SK-N-SH treated with all-trans-retinoic acid at 6 μM for 48 hours (cell line): ENCODE measurements at regions not wholly inside any gene's neighbourhood (a gene's known extent, or its start where the extent isn't known, plus 50 kb on each side); places are given as distances from the start of the nearest gene placed in this dataset.

Experiments
- ATAC-seq: fragments of 200-7000 bp; cut with Tn5 transposase; 3 replicates; pipeline ENCODE4 v1.9.1; 2020; ENCODE audit warnings: mild to moderate bottlenecking, moderate library complexity
- ARNTL ChIP-seq: fragments of 450-650 bp; formaldehyde crosslinking; IDR thresholded peaks from 2 replicates; pipeline ENCODE4 v1.5.0; 2020; ENCODE audit warnings: low read depth, mild to moderate bottlenecking, moderate library complexity, borderline replicate concordance
- BACH2 ChIP-seq: fragments of 250-450 bp; sonication (Bioruptor Pico); IDR thresholded peaks from 2 replicates; pipeline ENCODE4 v1.9.0; 2021; ENCODE audit warnings: mild to moderate bottlenecking, borderline replicate concordance
- ESRRG ChIP-seq: fragments of 250-450 bp; sonication (Bioruptor Pico); IDR thresholded peaks from 2 replicates; pipeline ENCODE4 v1.6.1; 2021; ENCODE audit warnings: mild to moderate bottlenecking
- GLIS3 ChIP-seq: fragments of 250-450 bp; sonication (Bioruptor Pico); IDR thresholded peaks from 2 replicates; pipeline ENCODE4 v1.5.0; 2020; ENCODE audit warnings: mild to moderate bottlenecking, moderate library complexity
- ISL1 ChIP-seq: fragments of 250-450 bp; sonication (Bioruptor Pico); IDR thresholded peaks from 2 replicates; pipeline ENCODE4 v2.1.2; 2022; ENCODE audit warnings: mild to moderate bottlenecking, moderate library complexity
- OSR1 ChIP-seq: fragments of 250-450 bp; sonication (Bioruptor Pico); IDR thresholded peaks from 2 replicates; pipeline ENCODE4 v1.8.0; 2022; ENCODE audit warnings: moderate library complexity, mild to moderate bottlenecking, inconsistent platforms
- PATZ1 ChIP-seq: fragments of 250-450 bp; sonication (Bioruptor Pico); IDR thresholded peaks from 2 replicates; pipeline ENCODE4 v1.8.0; 2020; ENCODE audit warnings: mild to moderate bottlenecking, moderate library complexity, borderline replicate concordance
- POU6F1 ChIP-seq: fragments of 250-450 bp; sonication (Bioruptor Pico); IDR thresholded peaks from 2 replicates; pipeline ENCODE4 v1.8.0; 2021; ENCODE audit warnings: low read depth, mild to moderate bottlenecking, moderate library complexity, borderline replicate concordance
- PPARA ChIP-seq: fragments of 250-450 bp; sonication (Bioruptor Pico); IDR thresholded peaks from 2 replicates; pipeline ENCODE4 v1.5.0; 2020; ENCODE audit warnings: mild to moderate bottlenecking, borderline replicate concordance
- RARB ChIP-seq: fragments of 250-450 bp; sonication (Bioruptor Pico); IDR thresholded peaks from 2 replicates; pipeline ENCODE4 v1.8.0; 2021; ENCODE audit warnings: mild to moderate bottlenecking, moderate library complexity
- SNAI2 ChIP-seq: fragments of 250-450 bp; sonication (Bioruptor Pico); IDR thresholded peaks from 2 replicates; pipeline ENCODE4 v1.5.0; 2020; ENCODE audit warnings: mild to moderate bottlenecking, moderate library complexity
- TCF4 ChIP-seq: fragments of 250-450 bp; sonication (Bioruptor Pico); IDR thresholded peaks from 2 replicates; pipeline ENCODE4 v1.8.0; 2021; ENCODE audit warnings: mild to moderate bottlenecking, moderate library complexity, borderline replicate concordance
- TOX ChIP-seq: fragments of 250-450 bp; sonication (Bioruptor Pico); IDR thresholded peaks from 2 replicates; pipeline ENCODE4 v1.8.0; 2021; ENCODE audit warnings: mild to moderate bottlenecking, moderate library complexity, borderline replicate concordance
- TSHZ2 ChIP-seq: fragments of 250-450 bp; sonication (Bioruptor Pico); IDR thresholded peaks from 2 replicates; pipeline ENCODE4 v1.5.0; 2020; ENCODE audit warnings: mild to moderate bottlenecking, moderate library complexity
- ZFP3 ChIP-seq: fragments of 250-450 bp; sonication (Bioruptor Pico); IDR thresholded peaks from 2 replicates; pipeline ENCODE4 v1.5.0; 2020; ENCODE audit warnings: mild to moderate bottlenecking, moderate library complexity
- ZFP30 ChIP-seq: fragments of 450-650 bp; formaldehyde crosslinking; IDR thresholded peaks from 2 replicates; pipeline ENCODE4 v1.5.0; 2022; ENCODE audit warnings: mild to moderate bottlenecking, moderate library complexity
- ZNF565 ChIP-seq: fragments of 450-650 bp; formaldehyde crosslinking; conservative IDR thresholded peaks from 2 replicates; pipeline ENCODE4 v1.5.0; 2020; ENCODE audit warnings: low read depth, mild to moderate bottlenecking, moderate library complexity
- ZNF70 ChIP-seq: fragments of 450-650 bp; formaldehyde crosslinking; IDR thresholded peaks from 2 replicates; pipeline ENCODE4 v1.5.0; 2020; ENCODE audit warnings: mild to moderate bottlenecking, moderate library complexity
- ZNF8 ChIP-seq: fragments of 450-650 bp; formaldehyde crosslinking; IDR thresholded peaks from 2 replicates; pipeline ENCODE4 v1.5.0; 2020; ENCODE audit warnings: mild to moderate bottlenecking, moderate library complexity
- TF ChIP-seq, protein P1 (sequence below): fragments of 250-450 bp; sonication (Bioruptor Pico); IDR thresholded peaks from 2 replicates; pipeline ENCODE4 v1.5.1; 2021; ENCODE audit warnings: mild to moderate bottlenecking, moderate library complexity
- TF ChIP-seq, protein P2 (sequence below): fragments of 250-450 bp; sonication (Bioruptor Pico); IDR thresholded peaks from 2 replicates; pipeline ENCODE4 v1.5.1; 2020; ENCODE audit warnings: low read depth, mild to moderate bottlenecking, moderate library complexity

DNA sequence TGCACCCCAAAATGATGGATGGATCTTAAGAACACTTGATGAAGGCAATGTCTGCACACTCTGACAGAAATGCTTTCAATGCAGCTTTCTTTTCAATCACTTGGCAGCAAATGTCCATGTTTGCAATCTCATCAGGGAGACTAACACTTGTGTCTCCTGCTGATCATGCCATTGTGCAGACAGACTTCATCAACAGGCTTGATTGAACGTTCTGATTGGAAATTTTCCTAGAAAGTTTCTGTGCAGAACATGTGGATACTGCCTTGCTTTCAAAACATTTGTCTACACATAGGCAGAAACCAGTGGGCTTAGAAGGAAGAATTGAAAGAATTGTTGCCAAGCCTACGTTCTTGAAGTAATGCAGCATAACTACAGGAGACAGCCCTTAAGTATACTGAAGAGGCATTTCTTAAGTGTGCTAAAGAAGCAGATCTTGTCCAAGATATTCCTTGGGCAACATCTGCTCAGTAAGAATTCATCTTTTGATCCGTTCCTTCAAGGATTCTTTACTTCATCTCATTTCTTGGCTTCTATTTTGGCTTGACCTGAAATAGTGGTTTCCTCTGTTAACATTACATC, 120.4 kb upstream of the PLCB4 start:
- ATAC-seq = no peak
- TF ChIP-seq, protein P1, sequence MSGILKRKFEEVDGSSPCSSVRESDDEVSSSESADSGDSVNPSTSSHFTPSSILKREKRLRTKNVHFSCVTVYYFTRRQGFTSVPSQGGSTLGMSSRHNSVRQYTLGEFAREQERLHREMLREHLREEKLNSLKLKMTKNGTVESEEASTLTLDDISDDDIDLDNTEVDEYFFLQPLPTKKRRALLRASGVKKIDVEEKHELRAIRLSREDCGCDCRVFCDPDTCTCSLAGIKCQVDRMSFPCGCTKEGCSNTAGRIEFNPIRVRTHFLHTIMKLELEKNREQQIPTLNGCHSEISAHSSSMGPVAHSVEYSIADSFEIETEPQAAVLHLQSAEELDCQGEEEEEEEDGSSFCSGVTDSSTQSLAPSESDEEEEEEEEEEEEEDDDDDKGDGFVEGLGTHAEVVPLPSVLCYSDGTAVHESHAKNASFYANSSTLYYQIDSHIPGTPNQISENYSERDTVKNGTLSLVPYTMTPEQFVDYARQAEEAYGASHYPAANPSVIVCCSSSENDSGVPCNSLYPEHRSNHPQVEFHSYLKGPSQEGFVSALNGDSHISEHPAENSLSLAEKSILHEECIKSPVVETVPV (CRISPR knock-in tag) = no peak
- TF ChIP-seq ISL1 (CRISPR knock-in tag) = no peak
- TF ChIP-seq PPARA (CRISPR knock-in tag) = no peak
- TF ChIP-seq BACH2 (CRISPR knock-in tag) = no peak
- TF ChIP-seq ARNTL (CRISPR knock-in tag) = no peak
- TF ChIP-seq RARB (CRISPR knock-in tag) = no peak
- TF ChIP-seq, protein P2, sequence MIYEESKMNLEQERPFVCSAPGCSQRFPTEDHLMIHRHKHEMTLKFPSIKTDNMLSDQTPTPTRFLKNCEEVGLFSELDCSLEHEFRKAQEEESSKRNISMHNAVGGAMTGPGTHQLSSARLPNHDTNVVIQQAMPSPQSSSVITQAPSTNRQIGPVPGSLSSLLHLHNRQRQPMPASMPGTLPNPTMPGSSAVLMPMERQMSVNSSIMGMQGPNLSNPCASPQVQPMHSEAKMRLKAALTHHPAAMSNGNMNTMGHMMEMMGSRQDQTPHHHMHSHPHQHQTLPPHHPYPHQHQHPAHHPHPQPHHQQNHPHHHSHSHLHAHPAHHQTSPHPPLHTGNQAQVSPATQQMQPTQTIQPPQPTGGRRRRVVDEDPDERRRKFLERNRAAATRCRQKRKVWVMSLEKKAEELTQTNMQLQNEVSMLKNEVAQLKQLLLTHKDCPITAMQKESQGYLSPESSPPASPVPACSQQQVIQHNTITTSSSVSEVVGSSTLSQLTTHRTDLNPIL (CRISPR knock-in tag) = no peak
- TF ChIP-seq POU6F1 (CRISPR knock-in tag) = no peak
- TF ChIP-seq, all 23 proteins: peak for 0

GRCh38 chr20:8951164-8951563, 117.7 kb upstream of the PLCB4 start:
- no peak for ATAC-seq
- TF ChIP-seq ESRRG (CRISPR knock-in tag) (no peak), OSR1 (CRISPR knock-in tag) (no peak), SNAI2 (CRISPR knock-in tag) (no peak), ZNF8 (CRISPR knock-in tag) (no peak), ZFP30 (CRISPR knock-in tag) (no peak), GLIS3 (no peak), ZFP3 (CRISPR knock-in tag) (no peak), TOX (CRISPR knock-in tag) (no peak), TSHZ2 (CRISPR knock-in tag) (no peak), ZNF70 (CRISPR knock-in tag) (no peak), ZNF565 (CRISPR knock-in tag) (no peak), PATZ1 (no peak), TCF4 (CRISPR knock-in tag) (no peak), ISL1 (CRISPR knock-in tag) (no peak), PPARA (CRISPR knock-in tag) (no peak)
- TF ChIP-seq, protein P1 (CRISPR knock-in tag) = no peak
